WTC11 (cell line): ENCODE measurements at regions not wholly inside any gene's neighbourhood (a gene's known extent, or its start where the extent isn't known, plus 50 kb on each side); places are given as distances from the start of the nearest gene placed in this dataset.

Experiments
- EMX1 ChIP-seq: fragments of 250-450 bp; sonication (Bioruptor Pico); IDR thresholded peaks from 2 replicates; pipeline ENCODE4 v1.8.0; 2021; ENCODE audit warnings: mild to moderate bottlenecking
- RORB ChIP-seq: fragments of 250-450 bp; sonication (Bioruptor Pico); IDR thresholded peaks from 2 replicates; pipeline ENCODE4 v1.9.0; 2021; ENCODE audit warnings: mild to moderate bottlenecking
- ZBTB21 ChIP-seq: sonication (generic); formaldehyde crosslinking; IDR thresholded peaks from 2 replicates; pipeline ENCODE4 v1.8.1; 2023; ENCODE audit warnings: mild to moderate bottlenecking, missing genetic modification reagents, borderline replicate concordance
- TF ChIP-seq, protein P1 (sequence below): sonication (generic); formaldehyde crosslinking; IDR thresholded peaks from 2 replicates; pipeline ENCODE4 v1.8.1; 2023; ENCODE audit warnings: mild to moderate bottlenecking, missing genetic modification reagents
- TF ChIP-seq, protein P2 (sequence below): sonication (generic); formaldehyde crosslinking; IDR thresholded peaks from 2 replicates; pipeline ENCODE4 v1.8.0; 2022; ENCODE audit warnings: mild to moderate bottlenecking, missing genetic modification reagents
- TF ChIP-seq, protein P3 (sequence below): sonication (generic); formaldehyde crosslinking; IDR thresholded peaks from 2 replicates; pipeline ENCODE4 v1.8.1; 2022; ENCODE audit warnings: mild to moderate bottlenecking, missing genetic modification reagents, moderate library complexity, borderline replicate concordance
- TF ChIP-seq, protein P4 (sequence below): sonication (generic); formaldehyde crosslinking; IDR thresholded peaks from 2 replicates; pipeline ENCODE4 v1.8.0; 2022; ENCODE audit warnings: mild to moderate bottlenecking, missing genetic modification reagents
- TF ChIP-seq, protein P5 (sequence below): sonication (generic); formaldehyde crosslinking; conservative IDR thresholded peaks from 2 replicates; pipeline ENCODE4 v1.8.1; 2023; ENCODE audit warnings: mild to moderate bottlenecking, low read depth, missing genetic modification reagents, moderate library complexity
- TF ChIP-seq, protein P6 (sequence below): fragments of 200-600 bp; IDR thresholded peaks from 2 replicates; pipeline ENCODE4 v1.8.0; 2022; ENCODE audit warnings: antibody characterized with exemption
- TF ChIP-seq, protein P7 (sequence below): sonication (generic); formaldehyde crosslinking; IDR thresholded peaks from 2 replicates; pipeline ENCODE4 v1.8.1; 2023; ENCODE audit warnings: mild to moderate bottlenecking, missing genetic modification reagents
- TF ChIP-seq, protein P8 (sequence below): sonication (generic); formaldehyde crosslinking; conservative IDR thresholded peaks from 2 replicates; pipeline ENCODE4 v1.8.1; 2022; ENCODE audit warnings: mild to moderate bottlenecking, missing genetic modification reagents
- TF ChIP-seq, protein P9 (sequence below): sonication (generic); formaldehyde crosslinking; IDR thresholded peaks from 2 replicates; pipeline ENCODE4 v1.8.1; 2023; ENCODE audit warnings: mild to moderate bottlenecking, moderate library complexity, missing genetic modification reagents

DNA sequence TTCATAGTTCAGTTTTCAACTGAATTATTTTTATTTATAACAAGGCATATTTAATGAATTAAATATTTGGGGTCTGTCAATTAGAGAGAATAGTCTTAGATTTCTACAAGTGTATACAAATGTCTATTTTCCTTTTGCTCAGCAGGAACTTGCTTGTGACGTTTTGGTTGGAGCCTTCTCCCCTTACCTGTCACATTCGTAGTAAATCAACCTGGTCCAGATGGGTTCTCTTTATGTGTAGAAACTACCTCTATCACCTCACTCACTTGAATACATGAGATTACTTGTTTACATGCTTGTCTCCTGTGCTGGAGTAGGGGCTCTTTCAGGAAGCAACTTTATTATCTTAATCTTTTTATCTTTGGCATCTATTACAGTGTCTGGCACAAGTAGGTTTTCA lies 938.3 kb upstream of the IGFBP7 start:
- TF ChIP-seq, protein P1, sequence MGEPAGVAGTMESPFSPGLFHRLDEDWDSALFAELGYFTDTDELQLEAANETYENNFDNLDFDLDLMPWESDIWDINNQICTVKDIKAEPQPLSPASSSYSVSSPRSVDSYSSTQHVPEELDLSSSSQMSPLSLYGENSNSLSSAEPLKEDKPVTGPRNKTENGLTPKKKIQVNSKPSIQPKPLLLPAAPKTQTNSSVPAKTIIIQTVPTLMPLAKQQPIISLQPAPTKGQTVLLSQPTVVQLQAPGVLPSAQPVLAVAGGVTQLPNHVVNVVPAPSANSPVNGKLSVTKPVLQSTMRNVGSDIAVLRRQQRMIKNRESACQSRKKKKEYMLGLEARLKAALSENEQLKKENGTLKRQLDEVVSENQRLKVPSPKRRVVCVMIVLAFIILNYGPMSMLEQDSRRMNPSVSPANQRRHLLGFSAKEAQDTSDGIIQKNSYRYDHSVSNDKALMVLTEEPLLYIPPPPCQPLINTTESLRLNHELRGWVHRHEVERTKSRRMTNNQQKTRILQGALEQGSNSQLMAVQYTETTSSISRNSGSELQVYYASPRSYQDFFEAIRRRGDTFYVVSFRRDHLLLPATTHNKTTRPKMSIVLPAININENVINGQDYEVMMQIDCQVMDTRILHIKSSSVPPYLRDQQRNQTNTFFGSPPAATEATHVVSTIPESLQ (CRISPR knock-in tag): no peak
- TF ChIP-seq, protein P2, sequence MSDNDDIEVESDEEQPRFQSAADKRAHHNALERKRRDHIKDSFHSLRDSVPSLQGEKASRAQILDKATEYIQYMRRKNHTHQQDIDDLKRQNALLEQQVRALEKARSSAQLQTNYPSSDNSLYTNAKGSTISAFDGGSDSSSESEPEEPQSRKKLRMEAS (CRISPR knock-in tag): no peak
- TF ChIP-seq, protein P3, sequence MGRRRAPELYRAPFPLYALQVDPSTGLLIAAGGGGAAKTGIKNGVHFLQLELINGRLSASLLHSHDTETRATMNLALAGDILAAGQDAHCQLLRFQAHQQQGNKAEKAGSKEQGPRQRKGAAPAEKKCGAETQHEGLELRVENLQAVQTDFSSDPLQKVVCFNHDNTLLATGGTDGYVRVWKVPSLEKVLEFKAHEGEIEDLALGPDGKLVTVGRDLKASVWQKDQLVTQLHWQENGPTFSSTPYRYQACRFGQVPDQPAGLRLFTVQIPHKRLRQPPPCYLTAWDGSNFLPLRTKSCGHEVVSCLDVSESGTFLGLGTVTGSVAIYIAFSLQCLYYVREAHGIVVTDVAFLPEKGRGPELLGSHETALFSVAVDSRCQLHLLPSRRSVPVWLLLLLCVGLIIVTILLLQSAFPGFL: no peak
- TF ChIP-seq, protein P4, sequence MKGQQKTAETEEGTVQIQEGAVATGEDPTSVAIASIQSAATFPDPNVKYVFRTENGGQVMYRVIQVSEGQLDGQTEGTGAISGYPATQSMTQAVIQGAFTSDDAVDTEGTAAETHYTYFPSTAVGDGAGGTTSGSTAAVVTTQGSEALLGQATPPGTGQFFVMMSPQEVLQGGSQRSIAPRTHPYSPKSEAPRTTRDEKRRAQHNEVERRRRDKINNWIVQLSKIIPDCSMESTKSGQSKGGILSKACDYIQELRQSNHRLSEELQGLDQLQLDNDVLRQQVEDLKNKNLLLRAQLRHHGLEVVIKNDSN (CRISPR knock-in tag): no peak
- TF ChIP-seq, protein P5, sequence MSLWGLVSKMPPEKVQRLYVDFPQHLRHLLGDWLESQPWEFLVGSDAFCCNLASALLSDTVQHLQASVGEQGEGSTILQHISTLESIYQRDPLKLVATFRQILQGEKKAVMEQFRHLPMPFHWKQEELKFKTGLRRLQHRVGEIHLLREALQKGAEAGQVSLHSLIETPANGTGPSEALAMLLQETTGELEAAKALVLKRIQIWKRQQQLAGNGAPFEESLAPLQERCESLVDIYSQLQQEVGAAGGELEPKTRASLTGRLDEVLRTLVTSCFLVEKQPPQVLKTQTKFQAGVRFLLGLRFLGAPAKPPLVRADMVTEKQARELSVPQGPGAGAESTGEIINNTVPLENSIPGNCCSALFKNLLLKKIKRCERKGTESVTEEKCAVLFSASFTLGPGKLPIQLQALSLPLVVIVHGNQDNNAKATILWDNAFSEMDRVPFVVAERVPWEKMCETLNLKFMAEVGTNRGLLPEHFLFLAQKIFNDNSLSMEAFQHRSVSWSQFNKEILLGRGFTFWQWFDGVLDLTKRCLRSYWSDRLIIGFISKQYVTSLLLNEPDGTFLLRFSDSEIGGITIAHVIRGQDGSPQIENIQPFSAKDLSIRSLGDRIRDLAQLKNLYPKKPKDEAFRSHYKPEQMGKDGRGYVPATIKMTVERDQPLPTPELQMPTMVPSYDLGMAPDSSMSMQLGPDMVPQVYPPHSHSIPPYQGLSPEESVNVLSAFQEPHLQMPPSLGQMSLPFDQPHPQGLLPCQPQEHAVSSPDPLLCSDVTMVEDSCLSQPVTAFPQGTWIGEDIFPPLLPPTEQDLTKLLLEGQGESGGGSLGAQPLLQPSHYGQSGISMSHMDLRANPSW: no peak
- TF ChIP-seq ZBTB21 (no peak), RORB (CRISPR knock-in tag) (no peak), EMX1 (no peak)
- TF ChIP-seq, protein P6, sequence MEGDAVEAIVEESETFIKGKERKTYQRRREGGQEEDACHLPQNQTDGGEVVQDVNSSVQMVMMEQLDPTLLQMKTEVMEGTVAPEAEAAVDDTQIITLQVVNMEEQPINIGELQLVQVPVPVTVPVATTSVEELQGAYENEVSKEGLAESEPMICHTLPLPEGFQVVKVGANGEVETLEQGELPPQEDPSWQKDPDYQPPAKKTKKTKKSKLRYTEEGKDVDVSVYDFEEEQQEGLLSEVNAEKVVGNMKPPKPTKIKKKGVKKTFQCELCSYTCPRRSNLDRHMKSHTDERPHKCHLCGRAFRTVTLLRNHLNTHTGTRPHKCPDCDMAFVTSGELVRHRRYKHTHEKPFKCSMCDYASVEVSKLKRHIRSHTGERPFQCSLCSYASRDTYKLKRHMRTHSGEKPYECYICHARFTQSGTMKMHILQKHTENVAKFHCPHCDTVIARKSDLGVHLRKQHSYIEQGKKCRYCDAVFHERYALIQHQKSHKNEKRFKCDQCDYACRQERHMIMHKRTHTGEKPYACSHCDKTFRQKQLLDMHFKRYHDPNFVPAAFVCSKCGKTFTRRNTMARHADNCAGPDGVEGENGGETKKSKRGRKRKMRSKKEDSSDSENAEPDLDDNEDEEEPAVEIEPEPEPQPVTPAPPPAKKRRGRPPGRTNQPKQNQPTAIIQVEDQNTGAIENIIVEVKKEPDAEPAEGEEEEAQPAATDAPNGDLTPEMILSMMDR: no peak
- TF ChIP-seq, protein P7, sequence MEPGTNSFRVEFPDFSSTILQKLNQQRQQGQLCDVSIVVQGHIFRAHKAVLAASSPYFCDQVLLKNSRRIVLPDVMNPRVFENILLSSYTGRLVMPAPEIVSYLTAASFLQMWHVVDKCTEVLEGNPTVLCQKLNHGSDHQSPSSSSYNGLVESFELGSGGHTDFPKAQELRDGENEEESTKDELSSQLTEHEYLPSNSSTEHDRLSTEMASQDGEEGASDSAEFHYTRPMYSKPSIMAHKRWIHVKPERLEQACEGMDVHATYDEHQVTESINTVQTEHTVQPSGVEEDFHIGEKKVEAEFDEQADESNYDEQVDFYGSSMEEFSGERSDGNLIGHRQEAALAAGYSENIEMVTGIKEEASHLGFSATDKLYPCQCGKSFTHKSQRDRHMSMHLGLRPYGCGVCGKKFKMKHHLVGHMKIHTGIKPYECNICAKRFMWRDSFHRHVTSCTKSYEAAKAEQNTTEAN (CRISPR knock-in tag): no peak
- TF ChIP-seq, protein P8, sequence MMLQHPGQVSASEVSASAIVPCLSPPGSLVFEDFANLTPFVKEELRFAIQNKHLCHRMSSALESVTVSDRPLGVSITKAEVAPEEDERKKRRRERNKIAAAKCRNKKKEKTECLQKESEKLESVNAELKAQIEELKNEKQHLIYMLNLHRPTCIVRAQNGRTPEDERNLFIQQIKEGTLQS: no peak
- TF ChIP-seq, protein P9, sequence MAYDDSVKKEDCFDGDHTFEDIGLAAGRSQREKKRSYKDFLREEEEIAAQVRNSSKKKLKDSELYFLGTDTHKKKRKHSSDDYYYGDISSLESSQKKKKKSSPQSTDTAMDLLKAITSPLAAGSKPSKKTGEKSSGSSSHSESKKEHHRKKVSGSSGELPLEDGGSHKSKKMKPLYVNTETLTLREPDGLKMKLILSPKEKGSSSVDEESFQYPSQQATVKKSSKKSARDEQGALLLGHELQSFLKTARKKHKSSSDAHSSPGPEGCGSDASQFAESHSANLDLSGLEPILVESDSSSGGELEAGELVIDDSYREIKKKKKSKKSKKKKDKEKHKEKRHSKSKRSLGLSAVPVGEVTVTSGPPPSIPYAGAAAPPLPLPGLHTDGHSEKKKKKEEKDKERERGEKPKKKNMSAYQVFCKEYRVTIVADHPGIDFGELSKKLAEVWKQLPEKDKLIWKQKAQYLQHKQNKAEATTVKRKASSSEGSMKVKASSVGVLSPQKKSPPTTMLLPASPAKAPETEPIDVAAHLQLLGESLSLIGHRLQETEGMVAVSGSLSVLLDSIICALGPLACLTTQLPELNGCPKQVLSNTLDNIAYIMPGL (CRISPR knock-in tag): no peak
